Right lobe of liver (tissue), 6 donors: ENCODE measurements at regions not wholly inside any gene's neighbourhood (a gene's known extent, or its start where the extent isn't known, plus 50 kb on each side); places are given as distances from the start of the nearest gene placed in this dataset.

Source experiments
- ATAC-seq, 4 donors: fragments of 200-7000 bp; cut with Tn5 transposase; one replicate each; pipeline ENCODE4 v1.9.1; 2020; ENCODE audit warnings: mild to moderate bottlenecking in 4 of 4, moderate library complexity in 4 of 4
- DNase-seq, 3 donors: peaks; one replicate each; pipeline ENCODE4 v3.0.0-alpha.2; 2020
- H3K27ac ChIP-seq, 3 donors: fragments of 200-600 bp; one replicate each; pipeline ENCODE4 v1.8.0; 2022
- H3K27me3 ChIP-seq, 2 donors: fragments of 200-600 bp; one replicate each; pipeline ENCODE4 v1.8.0; 2022
- H3K36me3 ChIP-seq, 4 donors: fragments of 200-600 bp; sonication (generic) in 1 of 4; one replicate each; pipeline versions ENCODE4 v1.5.1 to v1.8.0; 2017 to 2022; ENCODE audit warnings: control low read depth in 1 of 4
- H3K4me1 ChIP-seq, 4 donors: fragments of 200-600 bp; sonication (generic) in 1 of 4; one replicate each; pipeline versions ENCODE4 v1.5.1 to v1.8.0; 2017 to 2022; ENCODE audit warnings: control low read depth in 1 of 4
- H3K4me3 ChIP-seq, 3 donors: fragments of 200-600 bp; one replicate each; pipeline ENCODE4 v1.8.0; 2022
- H3K9me3 ChIP-seq, 4 donors: fragments of 200-600 bp; sonication (generic) in 1 of 4; one replicate each; pipeline versions ENCODE4 v1.5.1 to v1.8.0; 2017 to 2022; ENCODE audit warnings: control low read depth in 1 of 4
- CTCF ChIP-seq, 4 donors: fragments of 200-600 bp in 3 of 4; fragments of 450-650 bp in 1 of 4; IDR thresholded peaks; one replicate each; pipeline versions ENCODE4 v1.5.1 to v1.8.0; 2016 to 2022; ENCODE audit warnings: antibody characterized with exemption in 4 of 4, mild to moderate bottlenecking in 2 of 4
- POLR2A ChIP-seq: fragments of 450-650 bp; IDR thresholded peaks from one replicate; pipeline ENCODE4 v1.6.1; 2017; ENCODE audit warnings: antibody characterized with exemption, mild to moderate bottlenecking
- WGBS: methylation state at CpG from one replicate; pipeline ENCODE4 v1.1.6; 2018; ENCODE audit warnings: low coverage, low lambda C conversion rate; ENCODE audit not compliant: insufficient coverage; ENCODE audit errors: missing lambda C conversion rate; 5-methylcytosine and 5-hydroxymethylcytosine counted together
- intact Hi-C, 2 donors: fragments of 100-400 bp; cut with DNase I; formaldehyde crosslinking; loops; one replicate each; pipeline versions ENCODE4 v1.11.2 to v1.14.1; 2022
- donor health status: DM: no; HTN: yes; CAD: no.
- donor health status: DM: no; HTN: no; CAD: no.
- donor health status: DM: no; HTN: no; CAD: no.
- donor health status: DM: no; HTN: yes; CAD: no.
- donor health status: DM: no; HTN: yes; CAD: no.

DNA sequence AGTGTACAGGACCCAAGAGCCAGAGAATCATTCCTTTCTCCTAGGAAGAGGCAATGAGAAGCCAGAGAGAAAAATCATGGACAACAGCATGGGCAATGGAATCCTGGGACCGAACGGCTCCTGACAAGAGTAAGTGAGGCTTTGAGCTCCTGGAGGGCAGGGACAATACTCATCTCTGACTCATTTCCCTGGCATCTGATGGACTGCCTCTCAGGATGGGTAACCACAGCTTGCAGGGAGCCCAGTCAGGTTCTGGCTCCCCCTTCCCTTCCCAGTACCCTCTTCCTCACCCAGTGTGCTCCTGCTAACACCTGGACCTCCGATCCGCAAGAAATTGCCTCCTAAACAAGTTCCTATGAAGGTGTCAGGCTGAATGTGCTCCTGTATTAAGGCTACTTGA lies 51.2 kb upstream of the SORCS3 start:
- Histone ChIP-seq H3K27me3 (no peaks in the 10 kb centered on the region), H3K9me3 (no peaks in the 10 kb centered on the region), H3K4me1 (no peaks in the 10 kb centered on the region), H3K27ac (no peak overlapping the region), H3K36me3 (no peaks in the 10 kb centered on the region), H3K4me3 (no peak overlapping the region)
- DNase-seq (no peak), ATAC-seq (no peak)
- WGBS: 83% methylated on average over 4 of the region's 4 CpGs
- TF ChIP-seq CTCF (IDR thresholded peaks at IDR 0.05) (no peak), POLR2A (no peak)
- intact Hi-C loops: no loop called here
